ENCODE measurements at regions not wholly inside any gene's neighbourhood (a gene's known extent, or its start where the extent isn't known, plus 50 kb on each side); places are given as distances from the start of the nearest gene placed in this dataset.

- TF ChIP-seq CTCF (IDR thresholded peaks at IDR 0.05; ENCODE audit: extremely low read depth, missing control alignments) = no peak
Observed at GRCh38 chr6:6704103-6705060, 115.9 kb downstream of the LY86 start.

GRCh38 chr6:6705061-6705425, 116.5 kb downstream of the LY86 start:
- no peak for TF ChIP-seq CTCF (IDR thresholded peaks at IDR 0.05; ENCODE audit: extremely low read depth, missing control alignments)
- DNase-seq (ENCODE audit: low spot score) = no peak

More at GRCh38 chr6:6704103-6705060, 115.9 kb downstream of the LY86 start:
- DNase-seq (ENCODE audit: low spot score) = no peak

- no peak for TF ChIP-seq CTCF (IDR thresholded peaks at IDR 0.05; ENCODE audit: extremely low read depth, missing control alignments)
- no peak for DNase-seq (ENCODE audit: low spot score)
Observed at GRCh38 chr6:6705915-6706675, 117.6 kb downstream of the LY86 start.

GRCh38 chr6:6707143-6707542, 118.6 kb downstream of the LY86 start:
- TF ChIP-seq CTCF (IDR thresholded peaks at IDR 0.05; ENCODE audit: extremely low read depth, missing control alignments) = no peak
- DNase-seq (ENCODE audit: low spot score) = no peak

GRCh38 chr6:6709106-6709505, 120.6 kb downstream of the LY86 start:
- no peak for TF ChIP-seq CTCF (IDR thresholded peaks at IDR 0.05; ENCODE audit: extremely low read depth, missing control alignments)
- no peak for DNase-seq (ENCODE audit: low spot score)

GRCh38 chr6:6711031-6711785, 122.7 kb downstream of the LY86 start:
- no peak for DNase-seq (ENCODE audit: low spot score)
- TF ChIP-seq CTCF (IDR thresholded peaks at IDR 0.05; ENCODE audit: extremely low read depth, missing control alignments) = no peak
